ENCODE measurements at regions not wholly inside any gene's neighbourhood (a gene's known extent, or its start where the extent isn't known, plus 50 kb on each side); places are given as distances from the start of the nearest gene placed in this dataset.
A peak's percentile ranks its signal among the peaks of the same experiment; 100 is the strongest.

GRCh38 chr12:42023733-42024494, 120.8 kb downstream of the GXYLT1 start:
- TF ChIP-seq CTCF (IDR thresholded peaks at IDR 0.05) (peak; percentile 82 to 95 (median 88)), POLR2A (IDR thresholded peaks at IDR 0.05) (no peak)

All from gastroesophageal sphincter (tissue), 3 donors.